Breast epithelium (tissue), 3 donors: ENCODE measurements at regions not wholly inside any gene's neighbourhood (a gene's known extent, or its start where the extent isn't known, plus 50 kb on each side); places are given as distances from the start of the nearest gene placed in this dataset.

Source experiments
- CTCF ChIP-seq, 3 donors: fragments of 450-650 bp; IDR thresholded peaks; one replicate each; pipeline ENCODE4 v1.5.1; 2016 to 2017; ENCODE audit warnings: antibody characterized with exemption in 3 of 3, mild to moderate bottlenecking in 3 of 3, moderate library complexity in 3 of 3
- POLR2A ChIP-seq: fragments of 450-650 bp; IDR thresholded peaks from one replicate; pipeline ENCODE4 v1.6.1; 2016; ENCODE audit warnings: antibody characterized with exemption, mild to moderate bottlenecking, moderate library complexity
- POLR2AphosphoS5 ChIP-seq, 3 donors: sonication (generic); formaldehyde crosslinking; IDR thresholded peaks; one replicate each; pipeline ENCODE4 v1.6.1; 2017; ENCODE audit warnings: antibody characterized with exemption in 3 of 3

- TF ChIP-seq CTCF (IDR thresholded peaks at IDR 0.05) (no peak), POLR2A (no peak), POLR2AphosphoS5 (IDR thresholded peaks at IDR 0.05) (no peak)
Observed at GRCh38 chr11:91698845-91699244, 525.8 kb upstream of the FAT3 start.
